NCI-H748 treated with DMSO at 0.1 percent for 48 hours (cell line): ENCODE measurements at regions not wholly inside any gene's neighbourhood (a gene's known extent, or its start where the extent isn't known, plus 50 kb on each side); places are given as distances from the start of the nearest gene placed in this dataset.
"Not testable (repeated sequence)": the region's sequence is repeated elsewhere in the genome, so short reads cannot be mapped to it uniquely, and the experiment has no call there.

Experiments used
- DNase-seq: peaks from one replicate; lab custom pipeline; 2025; lab: John Stamatoyannopoulos, UW

GRCh38 chr4:59615316-59615715 lies 1584.8 kb upstream of the ADGRL3 start:
- no peak for DNase-seq

- DNase-seq: no peak
These were observed 1570.8 kb upstream of the ADGRL3 start for GRCh38 chr4:59629348-59629747.

- no peak for DNase-seq
These were observed 1569.9 kb upstream of the ADGRL3 start for GRCh38 chr4:59630235-59630634.

DNA sequence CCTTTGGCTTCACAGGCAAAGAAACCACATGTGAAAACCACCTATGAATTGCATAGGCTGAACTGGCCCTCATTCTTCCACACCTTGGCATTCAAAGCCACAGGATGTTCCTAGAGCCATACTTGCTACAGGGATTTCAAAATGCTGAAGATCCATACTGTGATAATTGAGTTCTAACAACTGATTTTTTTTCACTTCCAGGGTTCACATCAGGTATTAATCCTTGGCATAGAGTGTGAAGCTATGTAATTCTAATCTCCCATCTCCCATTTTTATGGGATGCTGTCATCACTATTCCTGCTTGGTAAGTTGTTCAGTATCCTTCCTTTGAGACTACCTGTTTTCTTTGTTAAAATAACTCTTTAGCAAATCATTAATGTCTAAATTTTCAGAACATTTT lies 1569.2 kb upstream of the ADGRL3 start:
- DNase-seq: no peak

DNA sequence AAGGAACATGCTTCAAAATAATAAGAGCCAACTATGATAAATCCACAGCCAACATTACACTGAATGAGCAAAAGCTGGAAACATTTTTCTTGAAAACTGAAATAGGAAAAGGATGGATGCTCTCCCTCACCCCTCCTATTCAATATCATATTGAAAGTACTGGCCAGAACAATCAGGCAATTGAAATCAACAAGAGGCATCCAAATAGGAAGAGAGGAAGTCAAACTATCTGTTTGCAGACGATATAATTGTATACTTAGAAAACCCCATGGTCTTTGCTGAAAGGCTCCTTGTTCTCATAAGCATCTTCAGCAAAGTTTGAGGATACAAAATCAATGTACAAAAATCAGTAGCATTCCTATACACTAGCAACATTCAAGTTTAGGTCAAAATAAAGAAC lies 1562.5 kb upstream of the ADGRL3 start:
- no peak for DNase-seq

DNA sequence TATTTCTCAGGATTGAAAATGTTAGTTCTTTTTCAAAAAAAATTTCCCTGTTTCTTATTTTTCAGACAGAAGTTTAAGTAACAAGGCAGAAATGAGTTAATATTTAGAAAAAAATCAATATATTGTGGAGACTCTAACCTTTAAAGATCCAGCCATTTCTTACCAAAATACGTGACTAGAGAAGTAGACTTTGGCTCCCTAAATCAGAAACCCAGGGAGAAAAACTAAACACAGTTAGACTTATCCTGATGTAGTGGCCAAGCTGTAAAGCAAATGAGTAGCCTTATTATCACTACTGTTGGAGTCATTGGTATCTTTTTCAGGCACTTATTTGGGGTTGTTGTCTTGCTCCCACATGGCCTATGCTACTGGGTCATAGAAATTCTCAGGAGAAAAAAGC lies 1556.4 kb upstream of the ADGRL3 start:
- no peak for DNase-seq

DNA sequence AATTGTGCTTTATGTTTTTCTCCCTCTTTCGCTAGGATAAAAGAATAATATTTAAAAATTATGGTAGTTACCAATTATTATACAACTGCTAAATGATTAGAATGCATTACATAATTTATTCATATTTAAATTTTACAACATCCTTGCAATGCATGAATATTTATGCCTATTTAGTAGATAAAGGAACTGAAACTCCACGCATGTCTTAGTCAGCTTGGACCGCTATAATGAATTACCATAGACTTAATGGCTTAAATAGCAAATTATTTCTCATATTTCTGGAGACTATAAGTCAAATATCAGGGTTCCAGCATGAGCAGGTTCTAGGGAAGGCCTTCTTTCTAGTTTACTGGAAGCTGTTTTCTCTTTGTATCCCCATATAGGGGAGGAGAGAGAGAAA lies 1555.4 kb upstream of the ADGRL3 start:
- DNase-seq: no peak

DNA sequence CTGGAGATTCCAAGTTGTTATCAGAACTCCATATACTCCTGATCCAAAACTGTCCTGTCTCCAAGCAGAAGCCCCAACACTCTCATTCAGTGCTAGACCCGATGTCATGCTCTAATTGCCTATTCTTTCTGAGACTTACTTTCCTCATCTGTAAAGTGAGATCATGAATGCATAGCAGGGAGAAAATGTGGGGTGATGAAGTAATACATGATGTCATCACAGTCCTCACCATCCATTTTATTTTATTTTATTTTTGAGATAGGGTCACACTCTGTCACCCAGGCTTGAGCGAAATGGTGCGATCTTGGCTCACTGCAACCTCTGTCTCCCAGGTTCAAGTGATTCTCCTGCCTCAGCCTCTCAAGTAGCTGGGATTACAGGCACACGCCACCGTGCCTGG lies 1554.0 kb upstream of the ADGRL3 start:
- no peak for DNase-seq

- DNase-seq: no peak
These were observed 1553.1 kb upstream of the ADGRL3 start for GRCh38 chr4:59647011-59647410.

- DNase-seq: no peak
These were observed 1552.6 kb upstream of the ADGRL3 start for GRCh38 chr4:59647500-59647899.

DNA sequence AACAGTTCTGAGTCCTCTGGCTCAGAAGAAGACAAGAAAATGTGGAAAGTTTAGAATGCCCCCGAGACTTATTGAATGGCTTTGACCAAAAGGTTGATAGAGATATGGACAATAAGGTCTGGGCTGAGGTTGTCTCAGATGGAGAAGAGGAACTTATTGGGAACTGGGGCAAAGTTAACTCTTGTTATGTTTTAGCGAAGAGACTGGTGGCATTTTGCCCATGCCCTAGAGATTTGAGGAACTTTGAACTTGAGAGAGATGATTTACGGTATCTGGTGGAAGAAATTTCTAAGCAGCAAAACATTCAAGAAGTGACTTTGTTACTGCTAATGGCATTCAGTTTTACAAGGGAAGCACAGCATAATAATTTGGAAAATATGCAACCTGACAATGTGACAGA lies 1549.3 kb upstream of the ADGRL3 start:
- no peak for DNase-seq

DNA sequence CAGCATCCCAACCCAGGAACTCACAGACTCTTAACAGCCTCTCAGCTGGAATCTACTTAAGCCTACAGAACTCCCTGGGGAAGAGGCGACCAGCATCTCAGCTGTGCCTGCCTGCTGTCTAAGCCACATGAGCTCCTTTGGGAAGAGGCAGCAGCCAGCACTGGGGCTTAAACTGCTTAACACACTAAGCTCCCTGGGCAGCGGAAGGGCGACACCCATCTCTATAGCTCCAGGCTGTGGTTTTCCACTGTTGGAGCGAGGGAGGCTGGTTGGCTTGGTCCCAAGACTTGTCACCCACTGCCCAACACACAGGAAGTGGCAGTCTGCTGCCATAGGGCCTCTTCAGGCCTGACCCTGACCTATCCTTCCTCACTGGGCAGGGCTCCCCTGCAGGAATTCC lies 1544.1 kb upstream of the ADGRL3 start:
- no peak for DNase-seq

DNA sequence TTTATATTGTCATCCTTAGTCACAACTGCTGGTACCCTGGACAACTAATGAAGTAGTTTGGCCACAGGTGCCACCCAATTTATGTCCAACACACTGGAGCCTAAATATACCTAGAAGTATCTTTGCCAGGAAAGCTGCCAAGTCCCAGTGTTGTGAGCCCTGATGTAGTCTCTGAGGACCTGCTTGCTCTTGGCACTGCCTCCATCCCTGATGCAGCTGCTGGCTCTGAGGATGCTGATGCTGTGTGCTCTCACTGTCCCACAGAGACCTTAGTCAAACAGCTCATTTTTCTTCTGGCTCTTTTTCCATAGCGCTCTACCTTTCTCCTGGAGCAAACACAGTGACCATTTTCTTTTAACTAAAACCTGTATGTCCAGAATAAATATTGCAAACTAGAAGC lies 1535.4 kb upstream of the ADGRL3 start:
- no peak for DNase-seq

DNA sequence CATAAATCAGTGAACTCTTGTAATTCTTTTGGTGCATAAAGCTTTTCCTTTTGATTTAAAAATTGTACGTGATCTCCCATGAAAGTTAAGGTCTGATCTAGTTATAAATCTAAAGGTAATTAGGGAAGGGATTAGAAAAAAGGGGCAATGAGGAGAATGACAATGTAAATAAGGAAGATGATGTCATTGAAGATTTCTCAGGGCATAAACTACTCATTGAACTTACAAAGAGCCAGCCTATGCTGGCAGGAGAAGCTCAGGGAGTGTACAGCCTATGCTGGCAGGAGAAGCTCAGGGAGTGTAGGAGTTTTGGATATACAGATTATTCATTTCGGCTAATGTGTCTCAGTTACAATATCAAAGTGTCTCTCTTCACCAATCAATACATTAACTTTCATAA lies 1533.5 kb upstream of the ADGRL3 start:
- no peak for DNase-seq

- no peak for DNase-seq
These were observed 1529.1 kb upstream of the ADGRL3 start for GRCh38 chr4:59671037-59671436.

- DNase-seq: no peak
These were observed 1523.7 kb upstream of the ADGRL3 start for GRCh38 chr4:59676389-59676788.

DNA sequence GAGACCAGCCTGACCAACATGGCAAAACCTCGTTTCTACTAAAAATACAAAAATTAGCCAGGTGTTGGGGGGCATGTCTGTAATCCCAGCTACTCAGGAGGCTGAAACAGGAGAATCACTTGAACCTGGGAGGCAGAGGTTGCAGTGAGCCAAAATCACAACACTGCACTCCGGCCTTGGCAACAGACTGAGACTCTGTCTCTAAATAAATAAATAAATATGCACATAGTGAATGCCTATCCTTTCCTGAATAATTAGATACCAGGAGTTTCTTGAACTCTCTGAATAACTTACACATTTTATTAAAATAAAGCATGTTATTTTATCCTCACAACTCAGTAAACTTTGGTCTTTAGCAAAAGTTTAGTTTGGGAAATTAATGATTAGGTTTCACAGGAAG lies 1523.1 kb upstream of the ADGRL3 start:
- DNase-seq: not testable (repeated sequence)

GRCh38 chr4:59685626-59686025 lies 1514.5 kb upstream of the ADGRL3 start:
- no peak for DNase-seq

GRCh38 chr4:59689149-59689548 lies 1511.0 kb upstream of the ADGRL3 start:
- DNase-seq: no peak

DNA sequence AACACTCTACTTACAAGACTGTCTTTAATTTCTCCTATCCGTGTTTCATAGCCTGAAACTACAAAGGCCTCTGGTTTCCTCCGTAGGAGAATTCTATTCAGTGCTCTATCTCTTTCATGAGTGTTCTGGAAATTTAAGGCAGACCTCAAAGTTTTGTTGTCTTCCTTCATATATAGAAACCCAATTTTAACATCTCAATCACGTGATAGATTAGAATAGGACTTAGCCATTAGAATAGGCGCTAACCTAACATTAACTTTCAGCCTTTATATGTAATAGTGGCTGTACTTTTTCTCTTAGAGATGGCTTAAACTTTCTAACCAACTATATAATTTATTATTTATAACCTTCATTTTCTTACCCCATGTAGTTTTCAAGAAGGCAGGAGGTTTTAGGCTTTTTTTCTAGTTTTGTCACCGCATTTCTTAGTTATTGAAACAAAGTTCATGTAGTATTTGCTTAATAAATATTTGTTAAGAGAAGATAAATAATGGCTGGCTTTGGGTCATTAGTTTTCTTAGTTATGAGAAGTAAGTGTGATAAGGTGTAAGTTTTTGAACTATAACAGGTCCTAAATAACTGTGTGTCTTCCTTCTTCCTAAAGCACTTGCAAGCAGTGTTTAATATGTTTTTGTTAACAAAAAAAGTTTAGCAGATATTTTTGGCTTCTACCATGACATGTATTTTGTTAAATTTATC lies 1504.6 kb upstream of the ADGRL3 start:
- DNase-seq: no peak

DNA sequence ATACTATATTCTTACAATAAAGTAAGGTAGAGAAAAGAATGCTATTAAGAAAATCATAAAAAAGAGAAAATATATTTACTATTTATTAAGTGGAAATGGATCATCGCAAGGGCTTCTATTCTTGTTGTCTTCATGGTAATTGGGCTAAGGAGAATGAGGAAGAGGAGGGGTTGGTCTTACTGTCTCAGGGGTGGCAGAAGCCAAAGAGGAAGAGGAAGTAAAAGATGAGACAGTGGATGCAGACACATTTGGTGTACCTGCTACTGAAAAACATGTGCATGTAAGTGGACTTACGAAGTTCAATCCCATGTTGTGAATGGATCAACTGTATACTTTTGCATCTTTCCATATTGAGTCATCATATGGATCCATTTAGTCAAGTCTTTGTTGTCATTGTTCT lies 1502.1 kb upstream of the ADGRL3 start:
- DNase-seq: no peak

- DNase-seq: no peak
These were observed 1499.5 kb upstream of the ADGRL3 start for GRCh38 chr4:59700651-59701050.

GRCh38 chr4:59704616-59705015 lies 1495.5 kb upstream of the ADGRL3 start:
- no peak for DNase-seq

DNA sequence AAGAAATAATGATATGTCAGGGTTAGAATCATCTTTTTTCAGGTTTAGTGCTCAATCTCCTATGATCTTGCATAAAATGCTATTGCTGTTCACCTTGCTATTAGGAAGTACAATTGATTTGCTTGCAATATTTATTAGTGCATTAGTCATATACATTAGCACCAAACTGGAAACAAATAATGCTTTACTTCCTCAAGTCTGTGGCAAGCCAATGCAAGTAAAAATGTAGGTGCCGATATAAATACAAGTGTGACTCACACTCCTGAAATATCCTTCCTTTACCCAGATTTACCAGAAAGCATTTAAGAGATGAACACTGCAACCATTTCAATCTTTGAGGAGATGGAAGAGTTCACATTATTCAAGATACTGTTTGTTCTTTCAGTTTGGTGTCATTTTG lies 1487.7 kb upstream of the ADGRL3 start:
- no peak for DNase-seq

GRCh38 chr4:59724286-59724685 lies 1475.8 kb upstream of the ADGRL3 start:
- not testable (repeated sequence) for DNase-seq
